WTC11 (cell line): ENCODE measurements at regions not wholly inside any gene's neighbourhood (a gene's known extent, or its start where the extent isn't known, plus 50 kb on each side); places are given as distances from the start of the nearest gene placed in this dataset.

Experiments
- ATAC-seq: fragments of 200-7000 bp; cut with Tn5 transposase; 2 replicates; pipeline ENCODE4 v1.10.0; 2021; ENCODE audit warnings: mild to moderate bottlenecking, moderate library complexity
- CTCF ChIA-PET: fragments of 300-600 bp; sonication (Branson Sonifier 250); formaldehyde crosslinking; loops from one replicate; lab custom pipeline; 2021; ENCODE audit warnings: antibody characterized with exemption; lab: Charles Lee
- POLR2A ChIA-PET: fragments of 350-600 bp; sonication (Branson Sonifier 250); formaldehyde crosslinking; loops from one replicate; lab custom pipeline; 2021; ENCODE audit warnings: antibody characterized with exemption; lab: Charles Lee
- DNase-seq: peaks from one replicate; pipeline ENCODE4 v3.0.0; 2021; ENCODE audit warnings: low spot score
- H3K27ac Mint-ChIP-seq: 2 replicates; pipeline ENCODE4 v1.8.0; 2021; ENCODE audit warnings: mixed read lengths
- H3K27me3 Mint-ChIP-seq: 2 replicates; pipeline ENCODE4 v1.8.0; 2021; ENCODE audit warnings: low read depth, mild to moderate bottlenecking, moderate library complexity, mixed read lengths
- H3K36me3 Mint-ChIP-seq: 2 replicates; pipeline ENCODE4 v1.8.0; 2021; ENCODE audit warnings: mixed read lengths
- H3K4me1 Mint-ChIP-seq: 2 replicates; pipeline ENCODE4 v1.8.0; 2022; ENCODE audit warnings: mixed read lengths
- H3K4me3 Mint-ChIP-seq: 2 replicates; pipeline ENCODE4 v1.8.0; 2021; ENCODE audit warnings: mild to moderate bottlenecking, moderate library complexity, mixed read lengths
- H3K9me3 Mint-ChIP-seq: 2 replicates; pipeline ENCODE4 v1.8.0; 2021; ENCODE audit warnings: mixed read lengths
- JAZF1 ChIP-seq: fragments of 250-450 bp; sonication (Bioruptor Pico); IDR thresholded peaks from 2 replicates; pipeline ENCODE4 v1.9.0; 2021; ENCODE audit warnings: moderate library complexity, mild to moderate bottlenecking, inconsistent platforms
- NFE2L1 ChIP-seq: sonication (generic); formaldehyde crosslinking; IDR thresholded peaks from 2 replicates; pipeline ENCODE4 v1.8.1; 2023; ENCODE audit warnings: missing genetic modification reagents
- NFYB ChIP-seq: sonication (generic); formaldehyde crosslinking; conservative IDR thresholded peaks from 2 replicates; pipeline ENCODE4 v1.8.0; 2022; ENCODE audit warnings: low read depth, missing genetic modification reagents
- RELA ChIP-seq: sonication (generic); formaldehyde crosslinking; IDR thresholded peaks from 2 replicates; pipeline ENCODE4 v1.8.1; 2022; ENCODE audit warnings: missing genetic modification reagents, mild to moderate bottlenecking, borderline replicate concordance
- RORB ChIP-seq: fragments of 250-450 bp; sonication (Bioruptor Pico); IDR thresholded peaks from 2 replicates; pipeline ENCODE4 v1.9.0; 2021; ENCODE audit warnings: mild to moderate bottlenecking
- SOX15 ChIP-seq: fragments of 250-450 bp; sonication (Bioruptor Pico); IDR thresholded peaks from 2 replicates; pipeline ENCODE4 v1.9.0; 2021; ENCODE audit warnings: mild to moderate bottlenecking
- ZNF121 ChIP-seq: sonication (generic); formaldehyde crosslinking; IDR thresholded peaks from 2 replicates; pipeline ENCODE4 v1.8.0; 2023; ENCODE audit warnings: missing genetic modification reagents
- TF ChIP-seq, protein P1 (sequence below): sonication (generic); formaldehyde crosslinking; IDR thresholded peaks from 2 replicates; pipeline ENCODE4 v1.8.0; 2023; ENCODE audit warnings: missing genetic modification reagents, mild to moderate bottlenecking, borderline replicate concordance
- TF ChIP-seq, protein P2 (sequence below): sonication (generic); formaldehyde crosslinking; conservative IDR thresholded peaks from 2 replicates; pipeline ENCODE4 v1.8.1; 2022; ENCODE audit warnings: mild to moderate bottlenecking, missing genetic modification reagents
- TF ChIP-seq, protein P3 (sequence below): sonication (generic); formaldehyde crosslinking; IDR thresholded peaks from 2 replicates; pipeline ENCODE4 v1.8.0; 2023; ENCODE audit warnings: missing genetic modification reagents
- TF ChIP-seq, protein P4 (sequence below): sonication (generic); formaldehyde crosslinking; IDR thresholded peaks from 2 replicates; pipeline ENCODE4 v1.8.0; 2022; ENCODE audit warnings: mild to moderate bottlenecking, missing genetic modification reagents
- TF ChIP-seq, protein P5 (sequence below): fragments of 250-450 bp; sonication (Bioruptor Pico); IDR thresholded peaks from 2 replicates; pipeline ENCODE4 v1.8.0; 2021; ENCODE audit warnings: mild to moderate bottlenecking
- TF ChIP-seq, protein P6 (sequence below): sonication (generic); formaldehyde crosslinking; IDR thresholded peaks from 2 replicates; pipeline ENCODE4 v1.8.0; 2022; ENCODE audit warnings: mild to moderate bottlenecking, missing genetic modification reagents
- TF ChIP-seq, protein P7 (sequence below): sonication (generic); formaldehyde crosslinking; IDR thresholded peaks from 2 replicates; pipeline ENCODE4 v1.8.0; 2022; ENCODE audit warnings: mild to moderate bottlenecking, missing genetic modification reagents
- TF ChIP-seq, protein P8 (sequence below): fragments of 250-450 bp; sonication (Bioruptor Pico); conservative IDR thresholded peaks from 2 replicates; pipeline ENCODE4 v1.9.0; 2021; ENCODE audit warnings: mild to moderate bottlenecking

DNA sequence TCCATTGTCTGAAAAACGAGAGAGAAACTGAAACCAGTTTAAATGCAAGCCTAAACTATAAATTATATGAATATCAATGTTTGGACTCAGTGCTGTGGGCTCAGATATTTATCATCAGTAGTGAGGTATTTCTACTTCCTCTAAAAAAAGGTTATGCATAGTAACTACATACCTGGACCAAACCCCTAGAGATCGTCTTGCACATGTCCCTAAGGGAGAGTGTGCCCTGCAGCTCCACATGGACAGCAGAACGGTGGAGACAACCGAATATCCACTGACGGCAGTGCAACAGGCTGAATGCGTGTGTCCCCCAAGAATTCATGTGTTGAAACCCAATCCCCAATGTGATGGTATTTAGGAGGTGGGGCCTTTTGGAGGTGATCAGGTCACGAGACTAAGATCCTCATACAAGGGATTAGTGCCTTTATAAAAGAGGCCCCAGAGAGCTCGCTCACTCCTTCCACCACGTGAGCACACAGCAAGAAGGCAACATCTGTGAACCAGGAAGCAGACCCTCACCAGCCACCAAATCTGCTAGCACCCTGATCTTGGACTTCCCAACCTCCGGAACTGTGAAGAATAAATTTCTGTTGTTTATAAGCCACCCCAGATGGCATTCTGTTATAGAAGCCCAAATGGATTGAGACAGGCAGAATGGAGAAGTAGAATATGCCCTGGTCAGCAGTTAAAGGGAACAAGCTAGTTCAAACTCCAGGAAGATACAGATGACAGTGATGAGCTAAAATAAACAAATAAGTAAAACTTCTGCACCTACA is 208.4 kb downstream of the ANAPC1 start:
- DNase-seq (no peak), ATAC-seq (no peak)
- Mint-ChIP-seq H3K36me3 (peaks cover 7% of the 10 kb centered on the region), H3K9me3 (peaks cover 5% of the 10 kb centered on the region), H3K27ac (no peak overlapping the region), H3K27me3 (peaks cover 5% of the 10 kb centered on the region; the same call in 1 of the 2 replicates), H3K4me1 (peaks cover 16% of the 10 kb centered on the region), H3K4me3 (no peak overlapping the region)
- ChIA-PET POLR2A (no interaction called here), CTCF (no interaction called here)
- TF ChIP-seq, protein P1, sequence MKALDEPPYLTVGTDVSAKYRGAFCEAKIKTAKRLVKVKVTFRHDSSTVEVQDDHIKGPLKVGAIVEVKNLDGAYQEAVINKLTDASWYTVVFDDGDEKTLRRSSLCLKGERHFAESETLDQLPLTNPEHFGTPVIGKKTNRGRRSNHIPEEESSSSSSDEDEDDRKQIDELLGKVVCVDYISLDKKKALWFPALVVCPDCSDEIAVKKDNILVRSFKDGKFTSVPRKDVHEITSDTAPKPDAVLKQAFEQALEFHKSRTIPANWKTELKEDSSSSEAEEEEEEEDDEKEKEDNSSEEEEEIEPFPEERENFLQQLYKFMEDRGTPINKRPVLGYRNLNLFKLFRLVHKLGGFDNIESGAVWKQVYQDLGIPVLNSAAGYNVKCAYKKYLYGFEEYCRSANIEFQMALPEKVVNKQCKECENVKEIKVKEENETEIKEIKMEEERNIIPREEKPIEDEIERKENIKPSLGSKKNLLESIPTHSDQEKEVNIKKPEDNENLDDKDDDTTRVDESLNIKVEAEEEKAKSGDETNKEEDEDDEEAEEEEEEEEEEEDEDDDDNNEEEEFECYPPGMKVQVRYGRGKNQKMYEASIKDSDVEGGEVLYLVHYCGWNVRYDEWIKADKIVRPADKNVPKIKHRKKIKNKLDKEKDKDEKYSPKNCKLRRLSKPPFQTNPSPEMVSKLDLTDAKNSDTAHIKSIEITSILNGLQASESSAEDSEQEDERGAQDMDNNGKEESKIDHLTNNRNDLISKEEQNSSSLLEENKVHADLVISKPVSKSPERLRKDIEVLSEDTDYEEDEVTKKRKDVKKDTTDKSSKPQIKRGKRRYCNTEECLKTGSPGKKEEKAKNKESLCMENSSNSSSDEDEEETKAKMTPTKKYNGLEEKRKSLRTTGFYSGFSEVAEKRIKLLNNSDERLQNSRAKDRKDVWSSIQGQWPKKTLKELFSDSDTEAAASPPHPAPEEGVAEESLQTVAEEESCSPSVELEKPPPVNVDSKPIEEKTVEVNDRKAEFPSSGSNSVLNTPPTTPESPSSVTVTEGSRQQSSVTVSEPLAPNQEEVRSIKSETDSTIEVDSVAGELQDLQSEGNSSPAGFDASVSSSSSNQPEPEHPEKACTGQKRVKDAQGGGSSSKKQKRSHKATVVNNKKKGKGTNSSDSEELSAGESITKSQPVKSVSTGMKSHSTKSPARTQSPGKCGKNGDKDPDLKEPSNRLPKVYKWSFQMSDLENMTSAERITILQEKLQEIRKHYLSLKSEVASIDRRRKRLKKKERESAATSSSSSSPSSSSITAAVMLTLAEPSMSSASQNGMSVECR (CRISPR knock-in tag): no peak
- TF ChIP-seq, protein P2, sequence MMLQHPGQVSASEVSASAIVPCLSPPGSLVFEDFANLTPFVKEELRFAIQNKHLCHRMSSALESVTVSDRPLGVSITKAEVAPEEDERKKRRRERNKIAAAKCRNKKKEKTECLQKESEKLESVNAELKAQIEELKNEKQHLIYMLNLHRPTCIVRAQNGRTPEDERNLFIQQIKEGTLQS (CRISPR knock-in tag): no peak
- no peak for TF ChIP-seq NFYB (CRISPR knock-in tag)
- TF ChIP-seq NFE2L1 (CRISPR knock-in tag): no peak
- TF ChIP-seq, protein P3, sequence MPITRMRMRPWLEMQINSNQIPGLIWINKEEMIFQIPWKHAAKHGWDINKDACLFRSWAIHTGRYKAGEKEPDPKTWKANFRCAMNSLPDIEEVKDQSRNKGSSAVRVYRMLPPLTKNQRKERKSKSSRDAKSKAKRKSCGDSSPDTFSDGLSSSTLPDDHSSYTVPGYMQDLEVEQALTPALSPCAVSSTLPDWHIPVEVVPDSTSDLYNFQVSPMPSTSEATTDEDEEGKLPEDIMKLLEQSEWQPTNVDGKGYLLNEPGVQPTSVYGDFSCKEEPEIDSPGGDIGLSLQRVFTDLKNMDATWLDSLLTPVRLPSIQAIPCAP (CRISPR knock-in tag): no peak
- TF ChIP-seq, protein P4, sequence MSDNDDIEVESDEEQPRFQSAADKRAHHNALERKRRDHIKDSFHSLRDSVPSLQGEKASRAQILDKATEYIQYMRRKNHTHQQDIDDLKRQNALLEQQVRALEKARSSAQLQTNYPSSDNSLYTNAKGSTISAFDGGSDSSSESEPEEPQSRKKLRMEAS (CRISPR knock-in tag): no peak
- no peak for TF ChIP-seq JAZF1 (CRISPR knock-in tag)
- TF ChIP-seq, protein P5, sequence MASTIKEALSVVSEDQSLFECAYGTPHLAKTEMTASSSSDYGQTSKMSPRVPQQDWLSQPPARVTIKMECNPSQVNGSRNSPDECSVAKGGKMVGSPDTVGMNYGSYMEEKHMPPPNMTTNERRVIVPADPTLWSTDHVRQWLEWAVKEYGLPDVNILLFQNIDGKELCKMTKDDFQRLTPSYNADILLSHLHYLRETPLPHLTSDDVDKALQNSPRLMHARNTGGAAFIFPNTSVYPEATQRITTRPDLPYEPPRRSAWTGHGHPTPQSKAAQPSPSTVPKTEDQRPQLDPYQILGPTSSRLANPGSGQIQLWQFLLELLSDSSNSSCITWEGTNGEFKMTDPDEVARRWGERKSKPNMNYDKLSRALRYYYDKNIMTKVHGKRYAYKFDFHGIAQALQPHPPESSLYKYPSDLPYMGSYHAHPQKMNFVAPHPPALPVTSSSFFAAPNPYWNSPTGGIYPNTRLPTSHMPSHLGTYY: no peak
- TF ChIP-seq, protein P6, sequence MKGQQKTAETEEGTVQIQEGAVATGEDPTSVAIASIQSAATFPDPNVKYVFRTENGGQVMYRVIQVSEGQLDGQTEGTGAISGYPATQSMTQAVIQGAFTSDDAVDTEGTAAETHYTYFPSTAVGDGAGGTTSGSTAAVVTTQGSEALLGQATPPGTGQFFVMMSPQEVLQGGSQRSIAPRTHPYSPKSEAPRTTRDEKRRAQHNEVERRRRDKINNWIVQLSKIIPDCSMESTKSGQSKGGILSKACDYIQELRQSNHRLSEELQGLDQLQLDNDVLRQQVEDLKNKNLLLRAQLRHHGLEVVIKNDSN (CRISPR knock-in tag): no peak
- TF ChIP-seq SOX15 (CRISPR knock-in tag): no peak
- TF ChIP-seq RELA: no peak
- TF ChIP-seq, protein P7, sequence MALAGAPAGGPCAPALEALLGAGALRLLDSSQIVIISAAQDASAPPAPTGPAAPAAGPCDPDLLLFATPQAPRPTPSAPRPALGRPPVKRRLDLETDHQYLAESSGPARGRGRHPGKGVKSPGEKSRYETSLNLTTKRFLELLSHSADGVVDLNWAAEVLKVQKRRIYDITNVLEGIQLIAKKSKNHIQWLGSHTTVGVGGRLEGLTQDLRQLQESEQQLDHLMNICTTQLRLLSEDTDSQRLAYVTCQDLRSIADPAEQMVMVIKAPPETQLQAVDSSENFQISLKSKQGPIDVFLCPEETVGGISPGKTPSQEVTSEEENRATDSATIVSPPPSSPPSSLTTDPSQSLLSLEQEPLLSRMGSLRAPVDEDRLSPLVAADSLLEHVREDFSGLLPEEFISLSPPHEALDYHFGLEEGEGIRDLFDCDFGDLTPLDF (CRISPR knock-in tag): no peak
- TF ChIP-seq, protein P8, sequence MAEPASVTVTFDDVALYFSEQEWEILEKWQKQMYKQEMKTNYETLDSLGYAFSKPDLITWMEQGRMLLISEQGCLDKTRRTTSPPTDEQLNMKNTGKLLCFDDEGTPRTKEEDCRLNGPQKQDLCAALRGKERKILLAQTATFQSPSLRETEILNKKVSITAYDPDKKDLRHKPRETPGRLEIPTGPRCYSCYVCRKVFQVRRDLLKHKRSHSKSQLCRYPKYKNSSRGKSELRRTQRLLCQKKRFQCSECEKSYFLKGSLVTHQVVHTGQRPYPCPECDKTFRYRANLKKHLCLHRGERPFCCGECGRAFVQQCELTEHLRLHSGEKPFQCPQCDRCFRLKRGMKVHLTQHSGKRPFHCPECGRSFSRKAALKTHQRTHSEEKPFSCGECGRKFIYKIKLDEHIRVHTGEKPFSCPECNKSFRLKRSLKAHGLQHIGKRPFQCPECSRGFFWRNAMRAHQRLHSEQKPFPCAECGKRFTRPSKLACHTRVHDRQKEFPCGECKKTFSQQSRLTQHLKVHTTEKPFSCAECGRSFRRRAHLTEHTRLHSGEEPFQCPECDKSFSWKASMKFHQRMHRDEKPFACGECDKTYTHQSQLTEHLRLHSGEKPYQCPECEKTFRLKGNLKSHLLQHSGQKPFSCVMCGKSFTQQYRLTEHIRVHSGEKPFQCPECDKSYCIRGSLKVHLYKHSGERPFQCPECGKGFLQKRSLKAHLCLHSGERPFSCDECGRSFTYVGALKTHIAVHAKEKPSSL: no peak
- no peak for TF ChIP-seq RORB (CRISPR knock-in tag)
- TF ChIP-seq ZNF121 (CRISPR knock-in tag): no peak
